ENCODE measurements at regions not wholly inside any gene's neighbourhood (a gene's known extent, or its start where the extent isn't known, plus 50 kb on each side); places are given as distances from the start of the nearest gene placed in this dataset.

GRCh38 chr1:60299581-60299980, 226.0 kb upstream of the C1orf87 start:
- Histone ChIP-seq H3K4me3 (ENCODE audit: low read length) (no peak overlapping the region), H3F3A (ENCODE audit: insufficient read depth, low read length, poor library complexity, severe bottlenecking) (no peaks in the 10 kb centered on the region), H3K27ac (ENCODE audit: low read length) (no peak overlapping the region)

GRCh38 chr1:60298290-60298689, 224.7 kb upstream of the C1orf87 start:
- H3K27me3 ChIP-seq (ENCODE audit: insufficient read depth, low read depth, low read length): no peaks in the 10 kb centered on the region
- H3K4me2 ChIP-seq (ENCODE audit: low read length): no peak overlapping the region
- no peak overlapping the region for H2AFZ ChIP-seq (ENCODE audit: low read depth, low read length)
- H3K4me3 ChIP-seq (ENCODE audit: low read length): no peak overlapping the region
- H3K9me2 ChIP-seq (ENCODE audit: insufficient read depth, low read length): no peaks in the 10 kb centered on the region
- TF ChIP-seq SMC3 (conservative IDR thresholded peaks at IDR 0.05; ENCODE audit: poor library complexity) (no peak), MXI1 (conservative IDR thresholded peaks at IDR 0.05; ENCODE audit: poor library complexity, severe bottlenecking) (no peak), CTCF (IDR thresholded peaks at IDR 0.05; ENCODE audit: poor library complexity, severe bottlenecking) (no peak), TAF1 (IDR thresholded peaks at IDR 0.05; ENCODE audit: low read depth) (no peak)
- no peaks in the 10 kb centered on the region for H4K20me1 ChIP-seq (ENCODE audit: insufficient read depth)
- no peaks in the 10 kb centered on the region for H3F3A ChIP-seq (ENCODE audit: insufficient read depth, low read length, poor library complexity, severe bottlenecking)
- no peaks in the 10 kb centered on the region for H3K36me3 ChIP-seq (ENCODE audit: insufficient read depth, low read length)
- no peaks in the 10 kb centered on the region for H3K79me2 ChIP-seq (replicated peaks; ENCODE audit: insufficient read depth, low read length)
- H3K9me3 ChIP-seq (ENCODE audit: low read length): no peaks in the 10 kb centered on the region
- H3K27ac ChIP-seq (ENCODE audit: low read length): no peak overlapping the region
- no peak overlapping the region for H3K9ac ChIP-seq (ENCODE audit: low read length)

More at GRCh38 chr1:60299581-60299980, 226.0 kb upstream of the C1orf87 start:
- Histone ChIP-seq H3K4me2 (ENCODE audit: low read length) (no peak overlapping the region), H4K20me1 (ENCODE audit: insufficient read depth) (no peaks in the 10 kb centered on the region), H3K27me3 (ENCODE audit: insufficient read depth, low read depth, low read length) (no peaks in the 10 kb centered on the region), H3K9me2 (ENCODE audit: insufficient read depth, low read length) (no peaks in the 10 kb centered on the region), H3K36me3 (ENCODE audit: insufficient read depth, low read length) (no peaks in the 10 kb centered on the region), H3K9ac (ENCODE audit: low read length) (no peak overlapping the region), H3K79me2 (replicated peaks; ENCODE audit: insufficient read depth, low read length) (no peaks in the 10 kb centered on the region), H2AFZ (ENCODE audit: low read depth, low read length) (no peak overlapping the region), H3K9me3 (ENCODE audit: low read length) (no peaks in the 10 kb centered on the region)
- TF ChIP-seq RAD21 (conservative IDR thresholded peaks at IDR 0.05) (no peak), EP300 (conservative IDR thresholded peaks at IDR 0.05; ENCODE audit: poor library complexity, severe bottlenecking) (no peak), POLR2AphosphoS5 (IDR thresholded peaks at IDR 0.05) (no peak), SMC3 (conservative IDR thresholded peaks at IDR 0.05; ENCODE audit: poor library complexity) (no peak), REST (IDR thresholded peaks at IDR 0.05; ENCODE audit: borderline replicate concordance) (no peak), TAF1 (IDR thresholded peaks at IDR 0.05; ENCODE audit: low read depth) (no peak), EZH2 (IDR thresholded peaks at IDR 0.05; ENCODE audit: borderline replicate concordance, insufficient read depth, low read length, poor library complexity, severe bottlenecking) (no peak), CTCF (IDR thresholded peaks at IDR 0.05; ENCODE audit: poor library complexity, severe bottlenecking) (no peak), MXI1 (conservative IDR thresholded peaks at IDR 0.05; ENCODE audit: poor library complexity, severe bottlenecking) (no peak)
